SK-N-SH (cell line): ENCODE measurements at regions not wholly inside any gene's neighbourhood (a gene's known extent, or its start where the extent isn't known, plus 50 kb on each side); places are given as distances from the start of the nearest gene placed in this dataset.

Source experiments
- CTCF ChIA-PET: fragments of 300-600, 350-600 bp; formaldehyde crosslinking; extraction: SDS; loops from one replicate; lab custom pipeline; 2021; lab: Yijun Ruan, JAX
- POLR2A ChIA-PET: fragments of 350-600 bp; sonication (Branson Sonifier 250); formaldehyde crosslinking; extraction: SDS; loops from one replicate; lab custom pipeline; 2020; ENCODE audit warnings: antibody characterized with exemption, inconsistent platforms; lab: Yijun Ruan, JAX
- DNase-seq: peaks from one replicate; pipeline ENCODE4 v3.0.0; 2012
- H2AFZ ChIP-seq: fragments of 200-600 bp; sonication (generic); 2 replicates; pipeline ENCODE4 v1.8.1; 2016; ENCODE audit warnings: antibody characterized with exemption, mild to moderate bottlenecking, low read depth
- H3F3A ChIP-seq: fragments of 200-600 bp; sonication (generic); replicated peaks from 2 replicates; pipeline ENCODE3; 2016; ENCODE audit warnings: antibody characterized with exemption, mild to moderate bottlenecking; ENCODE audit not compliant: insufficient read depth
- H3K27ac ChIP-seq, 2 experiments: fragments of 200-500 bp in 1 of 2; fragments of 200-600 bp in 1 of 2; sonication (Bioruptor generic) in 1 of 2; sonication (generic), shearing (Covaris generic) in 1 of 2; 2 replicates each; pipeline versions ENCODE4 v1.5.1 to v1.6.1; 2014 to 2016; ENCODE audit warnings: low read depth in 2 of 2, inconsistent platforms in 1 of 2, low read length in 1 of 2, mild to moderate bottlenecking in 1 of 2, mixed read lengths in 1 of 2
- H3K27me3 ChIP-seq: fragments of 200-600 bp; sonication (generic), shearing (Covaris generic); 2 replicates; pipeline ENCODE4 v1.6.1; 2016; ENCODE audit warnings: mixed run types; ENCODE audit not compliant: insufficient read depth
- H3K36me3 ChIP-seq, 2 experiments: fragments of 200-500 bp in 1 of 2; fragments of 200-600 bp in 1 of 2; sonication (Bioruptor generic) in 1 of 2; sonication (generic) in 1 of 2; replicated peaks in 1 of 2; 2 replicates each; pipeline versions ENCODE3 to v1.5.1; 2014 to 2016; ENCODE audit warnings: low read length in 1 of 2, mild to moderate bottlenecking in 1 of 2; ENCODE audit not compliant: insufficient read depth in 2 of 2, control insufficient read depth in 1 of 2
- H3K4me1 ChIP-seq, 2 experiments: fragments of 200-500 bp in 1 of 2; fragments of 200-600 bp in 1 of 2; sonication (Bioruptor generic) in 1 of 2; sonication (generic), shearing (Covaris generic) in 1 of 2; 2 replicates each; pipeline versions ENCODE4 v1.5.1 to v1.6.1; 2014 to 2016; ENCODE audit warnings: low read depth in 1 of 2, low read length in 1 of 2, mixed run types in 1 of 2; ENCODE audit not compliant: insufficient read depth in 2 of 2, control insufficient read depth in 1 of 2
- H3K4me2 ChIP-seq: fragments of 200-600 bp; sonication (generic), shearing (Covaris generic); 2 replicates; pipeline ENCODE4 v1.6.1; 2017; ENCODE audit warnings: mixed run types
- H3K4me3 ChIP-seq, 2 experiments: fragments of 200-500 bp in 1 of 2; fragments of 200-600 bp in 1 of 2; sonication (Bioruptor generic) in 1 of 2; sonication (generic), shearing (Covaris generic) in 1 of 2; 2 replicates each; pipeline versions ENCODE4 v1.5.1 to v1.8.1; 2014 to 2016; ENCODE audit warnings: low read depth in 2 of 2, inconsistent platforms in 1 of 2, low read length in 1 of 2, mild to moderate bottlenecking in 1 of 2, mixed read lengths in 1 of 2, moderate library complexity in 1 of 2
- H3K79me2 ChIP-seq: fragments of 200-600 bp; sonication (generic); 2 replicates; pipeline ENCODE4 v1.8.1; 2017; ENCODE audit warnings: mild to moderate bottlenecking; ENCODE audit not compliant: insufficient read depth
- H3K9ac ChIP-seq: fragments of 200-600 bp; sonication (generic); 2 replicates; pipeline ENCODE4 v1.6.1; 2017; ENCODE audit warnings: mixed run types
- H3K9me2 ChIP-seq: fragments of 200-600 bp; sonication (generic); 2 replicates; pipeline ENCODE4 v1.6.1; 2017; ENCODE audit warnings: mixed run types
- H3K9me3 ChIP-seq: fragments of 200-600 bp; sonication (generic); 2 replicates; pipeline ENCODE4 v1.6.1; 2017; ENCODE audit warnings: mixed run types, mild to moderate bottlenecking, moderate library complexity
- H4K20me1 ChIP-seq: fragments of 200-600 bp; sonication (generic); 2 replicates; pipeline ENCODE4 v1.6.1; 2017; ENCODE audit warnings: mild to moderate bottlenecking, mixed run types; ENCODE audit not compliant: insufficient read depth
- CHD2 ChIP-seq: fragments of 150-350 bp; IDR thresholded peaks from 2 replicates; pipeline ENCODE4 v1.6.1; 2018; ENCODE audit warnings: low read length; ENCODE audit not compliant: partially characterized antibody
- EZH2phosphoT487 ChIP-seq: fragments of 200-600 bp; sonication (generic); IDR thresholded peaks from 2 replicates; pipeline ENCODE4 v1.6.1; 2017; ENCODE audit warnings: low read depth, mixed run types, mild to moderate bottlenecking, antibody characterized with exemption, moderate library complexity, borderline replicate concordance
- GABPA ChIP-seq: IDR thresholded peaks from 2 replicates; pipeline ENCODE4 v1.4.0; 2012; ENCODE audit warnings: low read depth, mild to moderate bottlenecking
- GATA2 ChIP-seq: sonication (generic); formaldehyde crosslinking; IDR thresholded peaks from 2 replicates; pipeline ENCODE4 v1.5.0; 2020; ENCODE audit warnings: mild to moderate bottlenecking, missing genetic modification reagents
- IRF3 ChIP-seq: fragments of 150-350 bp; IDR thresholded peaks from 2 replicates; pipeline ENCODE4 v1.6.1; 2016; ENCODE audit warnings: mild to moderate bottlenecking, low read depth, low read length
- MXI1 ChIP-seq: IDR thresholded peaks from 2 replicates; pipeline ENCODE4 v1.6.1; 2012; ENCODE audit warnings: mild to moderate bottlenecking, low read depth, low read length, improper control_type of control experiment
- POLR2AphosphoS5 ChIP-seq: IDR thresholded peaks from 2 replicates; pipeline ENCODE4 v1.6.1; 2012; ENCODE audit warnings: low read depth, low read length
- SMC3 ChIP-seq: IDR thresholded peaks from 2 replicates; pipeline ENCODE4 v1.6.1; 2012; ENCODE audit warnings: low read depth, low read length, improper control_type of control experiment
- TAF1 ChIP-seq: IDR thresholded peaks from 2 replicates; pipeline ENCODE4 v1.6.1; 2012; ENCODE audit warnings: low read depth, mild to moderate bottlenecking, low read length, moderate library complexity, borderline replicate concordance
- TEAD4 ChIP-seq: IDR thresholded peaks from 2 replicates; pipeline ENCODE4 v1.4.0; 2012; ENCODE audit warnings: mild to moderate bottlenecking, borderline replicate concordance; ENCODE audit not compliant: insufficient read depth
- USF1 ChIP-seq: IDR thresholded peaks from 2 replicates; pipeline ENCODE4 v1.4.0; 2012; ENCODE audit warnings: low read depth, borderline replicate concordance
- USF2 ChIP-seq: fragments of 150-350 bp; IDR thresholded peaks from 2 replicates; pipeline ENCODE4 v1.6.1; 2017; ENCODE audit warnings: antibody characterized with exemption, low read length, low read depth, borderline replicate concordance
- YY1 ChIP-seq: IDR thresholded peaks from 2 replicates; pipeline ENCODE4 v1.4.0; 2012; ENCODE audit warnings: low read depth, mild to moderate bottlenecking
- WGBS: methylation state at CpG from one replicate; pipeline ENCODE4 v1.1.6; 2017; ENCODE audit warnings: low lambda C conversion rate; 5-methylcytosine and 5-hydroxymethylcytosine counted together

- no peaks in the 10 kb centered on the region for H3K27me3 ChIP-seq
- H3K9me2 ChIP-seq, result no peaks in the 10 kb centered on the region
- H3K79me2 ChIP-seq, result no peaks in the 10 kb centered on the region
- TF ChIP-seq CHD2, result no peak
- no peak for TF ChIP-seq GABPA
- TF ChIP-seq EZH2phosphoT487, result no peak
- no peak for TF ChIP-seq YY1
- no peak for TF ChIP-seq USF1
- TF ChIP-seq GATA2 (CRISPR knock-in tag), result no peak
- no peak for TF ChIP-seq USF2
- TF ChIP-seq MXI1, result no peak
- TF ChIP-seq SMC3, result no peak
- TF ChIP-seq TEAD4, result no peak
- TF ChIP-seq IRF3, result no peak
- no peak for TF ChIP-seq TAF1
- H3K4me3 ChIP-seq, result no peak overlapping the region
- POLR2A ChIA-PET, result interaction anchor here (0.6 kb wide), 1 partner anchor 499 kb away, joined by 3 read pairs; no protein-coding TSS in a partner anchor
- CTCF ChIA-PET, result interaction anchor here (1.1 to 1.7 kb wide), 3 partner anchors 21 to 235 kb away, joined by 3 to 5 read pairs (median 3); no protein-coding TSS in a partner anchor
- no peaks in the 10 kb centered on the region for H4K20me1 ChIP-seq
- H3K9ac ChIP-seq, result no peak overlapping the region
- H3K4me2 ChIP-seq, result peak overlapping the region; percentile 37; the same call in 1 of the 2 replicates
- H3K9me3 ChIP-seq, result no peaks in the 10 kb centered on the region
- WGBS, result 55% methylated on average over 6 of the region's 6 CpGs
- H2AFZ ChIP-seq, result no peak overlapping the region
- peak; percentile 41 for DNase-seq
- H3F3A ChIP-seq, result peaks cover 4% of the 10 kb centered on the region
- H3K4me1 ChIP-seq, result peaks cover 5 to 8% of the 10 kb centered on the region in 2 experiments; a peak in 2 of 4 replicates
- peak overlapping the region in 1 of 2 experiments; percentile 34; a peak in 1 of 4 replicates for H3K27ac ChIP-seq
- H3K36me3 ChIP-seq, result no peaks in the 10 kb centered on the region
These were observed 86.4 kb upstream of the PTPN1 start for GRCh38 chr20:50423758-50424157.

GRCh38 chr20:50425076-50425475 lies 85.1 kb upstream of the PTPN1 start:
- Histone ChIP-seq H3K4me1 (peaks cover 5 to 8% of the 10 kb centered on the region in 2 experiments; a peak in 2 of 4 replicates), H3K9me3 (no peaks in the 10 kb centered on the region), H2AFZ (no peak overlapping the region), H3K27ac (no peak overlapping the region), H3K27me3 (no peaks in the 10 kb centered on the region), H3K36me3 (no peaks in the 10 kb centered on the region), H3K9me2 (no peaks in the 10 kb centered on the region), H3K9ac (no peak overlapping the region), H4K20me1 (no peaks in the 10 kb centered on the region), H3F3A (peaks cover 4% of the 10 kb centered on the region), H3K79me2 (no peaks in the 10 kb centered on the region), H3K4me2 (no peak overlapping the region), H3K4me3 (no peak overlapping the region)
- POLR2A ChIA-PET, result no interaction called here
- DNase-seq, result peak; percentile 42
- CTCF ChIA-PET, result interaction anchor here (0.8 to 2.1 kb wide), 4 partner anchors 10 to 236 kb away, joined by 3 to 5 read pairs (median 4); no protein-coding TSS in a partner anchor
- 59% methylated on average over 2 of the region's 3 CpGs for WGBS
- TF ChIP-seq POLR2AphosphoS5 (no peak), USF1 (peak; percentile 62; the same call in 1 of the 2 replicates), GABPA (no peak)
